GM12864 (cell line): ENCODE measurements at regions not wholly inside any gene's neighbourhood (a gene's known extent, or its start where the extent isn't known, plus 50 kb on each side); places are given as distances from the start of the nearest gene placed in this dataset.

Experiments used
- DNase-seq: peaks from one replicate; pipeline ENCODE4 v3.0.0-alpha.2; 2011; ENCODE audit warnings: low read depth
- H3K4me3 ChIP-seq: 2 replicates; pipeline ENCODE4 v1.5.1; 2011; ENCODE audit warnings: mild to moderate bottlenecking, low read depth, low read length, control low read depth
- CTCF ChIP-seq: IDR thresholded peaks from 2 replicates; pipeline ENCODE4 v1.5.1; 2011; ENCODE audit warnings: low read depth, mild to moderate bottlenecking, moderate library complexity, low read length, control low read depth, inconsistent platforms; ENCODE audit errors: missing control alignments

GRCh38 chr2:66329081-66329605 is 105.8 kb upstream of the MEIS1 start:
- DNase-seq: no peak
- TF ChIP-seq CTCF: no peak

GRCh38 chr2:66327066-66327740 is 107.7 kb upstream of the MEIS1 start:
- no peak for TF ChIP-seq CTCF
- no peak overlapping the region for H3K4me3 ChIP-seq
- no peak for DNase-seq

More at GRCh38 chr2:66329081-66329605, 105.8 kb upstream of the MEIS1 start:
- no peak overlapping the region for H3K4me3 ChIP-seq

- DNase-seq: no peak
- H3K4me3 ChIP-seq: no peak overlapping the region
- TF ChIP-seq CTCF: no peak
Measured at GRCh38 chr2:66324909-66325528, 109.9 kb upstream of the MEIS1 start.

GRCh38 chr2:66324356-66324755 is 110.6 kb upstream of the MEIS1 start:
- no peak overlapping the region for H3K4me3 ChIP-seq
- no peak for TF ChIP-seq CTCF
- no peak for DNase-seq

GRCh38 chr2:66323406-66323805 is 111.5 kb upstream of the MEIS1 start:
- DNase-seq: no peak
- no peak for TF ChIP-seq CTCF
- H3K4me3 ChIP-seq: no peak overlapping the region

- H3K4me3 ChIP-seq: no peak overlapping the region
- TF ChIP-seq CTCF: no peak
- no peak for DNase-seq
Measured at GRCh38 chr2:66322506-66323260, 112.2 kb upstream of the MEIS1 start.
